ENCODE measurements at regions not wholly inside any gene's neighbourhood (a gene's known extent, or its start where the extent isn't known, plus 50 kb on each side); places are given as distances from the start of the nearest gene placed in this dataset.

DNA sequence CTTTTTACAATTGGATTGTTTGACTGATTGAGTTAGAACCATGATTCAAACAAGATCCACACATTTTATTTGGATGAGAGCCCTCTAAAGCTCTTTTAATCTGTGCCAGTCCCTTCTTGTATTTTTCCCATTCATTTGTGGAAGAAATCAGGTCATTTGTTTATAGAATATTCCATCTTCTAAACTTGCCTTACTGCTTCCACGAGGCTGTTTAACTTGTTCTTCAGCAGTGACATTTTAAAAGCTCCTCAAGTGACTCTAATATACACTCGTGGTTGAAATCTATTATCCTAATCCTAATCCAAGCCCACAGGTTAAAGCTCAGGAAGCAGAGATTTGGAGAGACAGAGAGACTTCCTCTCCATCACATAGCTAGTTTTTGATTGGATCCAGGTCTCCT is 155.4 kb upstream of the SVIL start:
- no peak overlapping the region for H2AFZ ChIP-seq (ENCODE audit: low read depth)
- WGBS (ENCODE audit: low lambda C conversion rate): 42% methylated on average over 2 of the region's 2 CpGs
- CTCF ChIA-PET: interaction anchor here (1.1 kb wide), 1 partner anchor 10 kb away, joined by 3 read pairs; no protein-coding TSS in a partner anchor

More for the DNA sequence above, 155.4 kb upstream of the SVIL start:
- Histone ChIP-seq H3F3A (replicated peaks; ENCODE audit: insufficient read depth) (no peaks in the 10 kb centered on the region), H3K4me3 (ENCODE audit: low read depth in 2 of 2, low read length in 1 of 2) (no peak overlapping the region), H3K27me3 (ENCODE audit: insufficient read depth) (no peaks in the 10 kb centered on the region), H3K4me2 (no peak overlapping the region), H3K36me3 (replicated peaks in 1 of 2; ENCODE audit: control insufficient read depth in 1 of 2, insufficient read depth in 2 of 2, low read length in 1 of 2) (no peaks in the 10 kb centered on the region), H3K9ac (no peak overlapping the region), H3K9me3 (0 out of 2 replicates have a peak, but pooled peaks cover 7% of the 10 kb centered on the region), H3K27ac (ENCODE audit: low read depth in 2 of 2, low read length in 1 of 2) (peak overlapping the region in 1 of 2 experiments; percentile 16; a peak in 1 of 4 replicates), H4K20me1 (ENCODE audit: insufficient read depth) (no peaks in the 10 kb centered on the region), H3K79me2 (ENCODE audit: insufficient read depth) (no peaks in the 10 kb centered on the region), H3K4me1 (ENCODE audit: control insufficient read depth in 1 of 2, insufficient read depth in 2 of 2, low read depth in 1 of 2, low read length in 1 of 2) (peaks cover 0 to 4% of the 10 kb centered on the region in 2 experiments; a peak in 1 of 4 replicates), H3K9me2 (no peaks in the 10 kb centered on the region)
- POLR2A ChIA-PET: no interaction called here
- no peak for TF ChIP-seq RCOR1 (IDR thresholded peaks at IDR 0.05; ENCODE audit: low read length)
- TF ChIP-seq, protein P1, sequence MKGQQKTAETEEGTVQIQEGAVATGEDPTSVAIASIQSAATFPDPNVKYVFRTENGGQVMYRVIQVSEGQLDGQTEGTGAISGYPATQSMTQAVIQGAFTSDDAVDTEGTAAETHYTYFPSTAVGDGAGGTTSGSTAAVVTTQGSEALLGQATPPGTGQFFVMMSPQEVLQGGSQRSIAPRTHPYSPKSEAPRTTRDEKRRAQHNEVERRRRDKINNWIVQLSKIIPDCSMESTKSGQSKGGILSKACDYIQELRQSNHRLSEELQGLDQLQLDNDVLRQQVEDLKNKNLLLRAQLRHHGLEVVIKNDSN (IDR thresholded peaks at IDR 0.05; ENCODE audit: borderline replicate concordance, low read depth): no peak
- TF ChIP-seq MXI1 (IDR thresholded peaks at IDR 0.05; ENCODE audit: low read depth, low read length): no peak
- TF ChIP-seq, protein P2, sequence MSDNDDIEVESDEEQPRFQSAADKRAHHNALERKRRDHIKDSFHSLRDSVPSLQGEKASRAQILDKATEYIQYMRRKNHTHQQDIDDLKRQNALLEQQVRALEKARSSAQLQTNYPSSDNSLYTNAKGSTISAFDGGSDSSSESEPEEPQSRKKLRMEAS (IDR thresholded peaks at IDR 0.05; ENCODE audit: low read depth): no peak
- TF ChIP-seq EZH2phosphoT487 (IDR thresholded peaks at IDR 0.05; ENCODE audit: borderline replicate concordance, low read depth): no peak
- TF ChIP-seq, protein P3, sequence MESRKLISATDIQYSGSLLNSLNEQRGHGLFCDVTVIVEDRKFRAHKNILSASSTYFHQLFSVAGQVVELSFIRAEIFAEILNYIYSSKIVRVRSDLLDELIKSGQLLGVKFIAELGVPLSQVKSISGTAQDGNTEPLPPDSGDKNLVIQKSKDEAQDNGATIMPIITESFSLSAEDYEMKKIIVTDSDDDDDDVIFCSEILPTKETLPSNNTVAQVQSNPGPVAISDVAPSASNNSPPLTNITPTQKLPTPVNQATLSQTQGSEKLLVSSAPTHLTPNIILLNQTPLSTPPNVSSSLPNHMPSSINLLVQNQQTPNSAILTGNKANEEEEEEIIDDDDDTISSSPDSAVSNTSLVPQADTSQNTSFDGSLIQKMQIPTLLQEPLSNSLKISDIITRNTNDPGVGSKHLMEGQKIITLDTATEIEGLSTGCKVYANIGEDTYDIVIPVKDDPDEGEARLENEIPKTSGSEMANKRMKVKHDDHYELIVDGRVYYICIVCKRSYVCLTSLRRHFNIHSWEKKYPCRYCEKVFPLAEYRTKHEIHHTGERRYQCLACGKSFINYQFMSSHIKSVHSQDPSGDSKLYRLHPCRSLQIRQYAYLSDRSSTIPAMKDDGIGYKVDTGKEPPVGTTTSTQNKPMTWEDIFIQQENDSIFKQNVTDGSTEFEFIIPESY (IDR thresholded peaks at IDR 0.05; ENCODE audit: borderline replicate concordance, low read depth): no peak
- TF ChIP-seq JUND (IDR thresholded peaks at IDR 0.05): no peak
- no peak for TF ChIP-seq RFX5 (IDR thresholded peaks at IDR 0.05; ENCODE audit: low read length)
- no peak for TF ChIP-seq SIN3A (IDR thresholded peaks at IDR 0.05; ENCODE audit: borderline replicate concordance, low read depth, low read length)
- TF ChIP-seq, protein P4, sequence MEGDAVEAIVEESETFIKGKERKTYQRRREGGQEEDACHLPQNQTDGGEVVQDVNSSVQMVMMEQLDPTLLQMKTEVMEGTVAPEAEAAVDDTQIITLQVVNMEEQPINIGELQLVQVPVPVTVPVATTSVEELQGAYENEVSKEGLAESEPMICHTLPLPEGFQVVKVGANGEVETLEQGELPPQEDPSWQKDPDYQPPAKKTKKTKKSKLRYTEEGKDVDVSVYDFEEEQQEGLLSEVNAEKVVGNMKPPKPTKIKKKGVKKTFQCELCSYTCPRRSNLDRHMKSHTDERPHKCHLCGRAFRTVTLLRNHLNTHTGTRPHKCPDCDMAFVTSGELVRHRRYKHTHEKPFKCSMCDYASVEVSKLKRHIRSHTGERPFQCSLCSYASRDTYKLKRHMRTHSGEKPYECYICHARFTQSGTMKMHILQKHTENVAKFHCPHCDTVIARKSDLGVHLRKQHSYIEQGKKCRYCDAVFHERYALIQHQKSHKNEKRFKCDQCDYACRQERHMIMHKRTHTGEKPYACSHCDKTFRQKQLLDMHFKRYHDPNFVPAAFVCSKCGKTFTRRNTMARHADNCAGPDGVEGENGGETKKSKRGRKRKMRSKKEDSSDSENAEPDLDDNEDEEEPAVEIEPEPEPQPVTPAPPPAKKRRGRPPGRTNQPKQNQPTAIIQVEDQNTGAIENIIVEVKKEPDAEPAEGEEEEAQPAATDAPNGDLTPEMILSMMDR (IDR thresholded peaks at IDR 0.05): no peak
- TF ChIP-seq RXRA (IDR thresholded peaks at IDR 0.05; ENCODE audit: borderline replicate concordance, low read depth): no peak
- no peak for TF ChIP-seq YY1 (IDR thresholded peaks at IDR 0.05; ENCODE audit: low read depth)
- no peak for TF ChIP-seq GATA2 (CRISPR knock-in tag; IDR thresholded peaks at IDR 0.05)
- TF ChIP-seq SMC3 (IDR thresholded peaks at IDR 0.05; ENCODE audit: low read depth, low read length): no peak
- TF ChIP-seq, protein P5, sequence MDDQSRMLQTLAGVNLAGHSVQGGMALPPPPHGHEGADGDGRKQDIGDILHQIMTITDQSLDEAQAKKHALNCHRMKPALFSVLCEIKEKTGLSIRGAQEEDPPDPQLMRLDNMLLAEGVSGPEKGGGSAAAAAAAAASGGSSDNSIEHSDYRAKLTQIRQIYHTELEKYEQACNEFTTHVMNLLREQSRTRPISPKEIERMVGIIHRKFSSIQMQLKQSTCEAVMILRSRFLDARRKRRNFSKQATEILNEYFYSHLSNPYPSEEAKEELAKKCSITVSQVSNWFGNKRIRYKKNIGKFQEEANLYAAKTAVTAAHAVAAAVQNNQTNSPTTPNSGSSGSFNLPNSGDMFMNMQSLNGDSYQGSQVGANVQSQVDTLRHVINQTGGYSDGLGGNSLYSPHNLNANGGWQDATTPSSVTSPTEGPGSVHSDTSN (IDR thresholded peaks at IDR 0.05): no peak
- no peak for TF ChIP-seq FOSL2 (IDR thresholded peaks at IDR 0.05; ENCODE audit: borderline replicate concordance, low read depth)
- no peak for TF ChIP-seq NRF1 (IDR thresholded peaks at IDR 0.05; ENCODE audit: low read depth, low read length)
- TF ChIP-seq TEAD4 (IDR thresholded peaks at IDR 0.05; ENCODE audit: borderline replicate concordance, insufficient read depth): no peak
- no peak for TF ChIP-seq RAD21 (IDR thresholded peaks at IDR 0.05; ENCODE audit: low read length)
- no peak for DNase-seq

Measured in SK-N-SH (cell line).